ENCODE measurements at regions not wholly inside any gene's neighbourhood (a gene's known extent, or its start where the extent isn't known, plus 50 kb on each side); places are given as distances from the start of the nearest gene placed in this dataset.
"Not testable (repeated sequence)": the region's sequence is repeated elsewhere in the genome, so short reads cannot be mapped to it uniquely, and the experiment has no call there.

GRCh38 chr1:69110851-69111250, 456.9 kb upstream of the LRRC7 start:
- no peaks in the 10 kb centered on the region for H3K36me3 Mint-ChIP-seq (ENCODE audit: low read depth)
- H3K27me3 Mint-ChIP-seq (ENCODE audit: low read depth), result no peaks in the 10 kb centered on the region
- no peak overlapping the region for H3K4me3 Mint-ChIP-seq
- peaks cover 8% of the 10 kb centered on the region for H3K9me3 Mint-ChIP-seq
- no peak overlapping the region for H3K27ac Mint-ChIP-seq
- H3K4me1 Mint-ChIP-seq, result no peaks in the 10 kb centered on the region
- TF ChIP-seq CTCF (IDR thresholded peaks at IDR 0.05; ENCODE audit: unreplicated experiment in 3 of 3), result no peak

DNA sequence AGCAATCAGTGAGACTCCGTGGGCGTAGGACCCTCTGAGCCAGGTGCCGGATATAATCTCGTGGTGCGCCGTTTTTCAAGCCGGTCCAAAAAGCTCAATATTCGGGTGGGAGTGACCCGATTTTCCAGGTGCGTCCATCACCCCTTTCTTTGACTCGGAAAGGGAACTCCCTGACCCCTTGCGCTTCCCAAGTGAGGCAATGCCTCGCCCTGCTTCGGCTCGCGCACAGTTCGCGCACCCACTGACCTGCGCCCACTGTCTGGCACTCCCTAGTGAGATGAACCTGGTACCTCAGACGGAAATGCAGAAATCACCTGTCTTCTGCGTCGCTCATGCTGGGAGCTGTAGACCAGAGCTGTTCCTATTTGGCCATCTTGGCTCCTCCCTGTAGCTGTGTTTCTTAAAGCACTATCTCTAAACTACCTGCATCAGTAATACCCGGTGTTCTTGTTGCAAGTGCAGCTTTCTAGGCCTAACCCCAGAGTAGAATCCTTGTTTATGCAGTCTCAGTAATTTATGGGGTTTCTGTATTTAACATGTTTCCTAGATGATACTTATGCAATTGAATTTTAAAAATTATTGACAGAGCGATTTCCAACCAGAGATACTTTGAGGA, 447.5 kb upstream of the LRRC7 start:
- not testable (repeated sequence) for H3K4me1 Mint-ChIP-seq; H3K9me3 Mint-ChIP-seq; H3K27ac Mint-ChIP-seq; H3K36me3 Mint-ChIP-seq (ENCODE audit: low read depth); H3K27me3 Mint-ChIP-seq (ENCODE audit: low read depth)
- peak overlapping the region in 2 of 3 experiments; percentile 21 to 24 for H3K4me3 Mint-ChIP-seq

- no peaks in the 10 kb centered on the region for H3K4me1 Mint-ChIP-seq
- H3K27ac Mint-ChIP-seq, result no peak overlapping the region
- TF ChIP-seq CTCF (IDR thresholded peaks at IDR 0.05; ENCODE audit: unreplicated experiment in 3 of 3), result no peak
- H3K4me3 Mint-ChIP-seq, result no peak overlapping the region
- no peaks in the 10 kb centered on the region for H3K27me3 Mint-ChIP-seq (ENCODE audit: low read depth)
- H3K9me3 Mint-ChIP-seq, result peaks cover 6% of the 10 kb centered on the region
- peaks cover 4% of the 10 kb centered on the region for H3K36me3 Mint-ChIP-seq (ENCODE audit: low read depth)
These were observed 446.9 kb upstream of the LRRC7 start for GRCh38 chr1:69120817-69121216.

DNA sequence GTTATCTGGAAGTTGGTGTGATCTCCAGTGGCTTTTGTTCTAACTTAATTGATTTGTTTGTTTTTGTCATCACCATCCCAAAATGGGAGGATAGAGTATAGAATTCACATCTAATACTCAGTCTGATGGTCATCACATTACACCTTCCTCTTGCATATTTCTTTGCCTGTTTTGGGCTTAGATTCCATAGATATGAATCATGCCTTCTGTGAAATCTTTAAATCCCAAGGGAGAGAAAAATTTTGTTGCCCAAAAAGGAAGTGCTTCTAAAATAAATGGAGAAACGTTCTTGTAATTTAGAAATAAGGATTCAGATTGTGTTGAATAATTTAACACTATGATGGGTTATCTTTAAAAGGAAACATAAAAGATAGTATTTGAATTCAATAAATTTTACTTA, 446.0 kb upstream of the LRRC7 start:
- Mint-ChIP-seq H3K9me3 (peaks cover 6% of the 10 kb centered on the region), H3K27me3 (ENCODE audit: low read depth) (no peaks in the 10 kb centered on the region), H3K4me3 (no peak overlapping the region), H3K27ac (no peak overlapping the region), H3K4me1 (peaks cover 3% of the 10 kb centered on the region), H3K36me3 (ENCODE audit: low read depth) (peaks cover 4% of the 10 kb centered on the region)
- TF ChIP-seq CTCF (IDR thresholded peaks at IDR 0.05; ENCODE audit: unreplicated experiment in 3 of 3), result no peak

DNA sequence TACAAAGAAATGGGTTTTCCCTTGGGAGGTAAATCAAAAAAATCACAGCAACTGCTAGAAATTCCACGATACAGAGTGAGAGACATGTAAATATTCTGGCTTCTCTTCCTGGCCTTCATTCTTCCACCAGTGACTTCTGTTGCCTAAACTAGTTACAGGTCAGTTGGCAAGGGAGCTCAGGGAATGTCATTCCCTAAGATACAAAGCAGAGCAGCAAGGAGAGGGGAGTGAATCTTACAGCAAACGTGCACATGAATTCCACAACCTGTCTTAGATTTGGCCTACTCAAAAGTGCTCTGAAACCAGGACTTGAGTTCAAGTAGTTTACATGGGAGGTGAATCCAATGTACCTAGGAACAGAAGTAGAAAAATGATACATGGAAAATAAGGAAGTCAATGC, 445.3 kb upstream of the LRRC7 start:
- H3K4me3 Mint-ChIP-seq, result no peak overlapping the region
- H3K4me1 Mint-ChIP-seq, result peaks cover 9% of the 10 kb centered on the region
- H3K27ac Mint-ChIP-seq, result no peak overlapping the region
- H3K9me3 Mint-ChIP-seq, result peaks cover 6% of the 10 kb centered on the region
- peaks cover 4% of the 10 kb centered on the region for H3K36me3 Mint-ChIP-seq (ENCODE audit: low read depth)
- TF ChIP-seq CTCF (IDR thresholded peaks at IDR 0.05; ENCODE audit: unreplicated experiment in 3 of 3), result no peak
- no peaks in the 10 kb centered on the region for H3K27me3 Mint-ChIP-seq (ENCODE audit: low read depth)

DNA sequence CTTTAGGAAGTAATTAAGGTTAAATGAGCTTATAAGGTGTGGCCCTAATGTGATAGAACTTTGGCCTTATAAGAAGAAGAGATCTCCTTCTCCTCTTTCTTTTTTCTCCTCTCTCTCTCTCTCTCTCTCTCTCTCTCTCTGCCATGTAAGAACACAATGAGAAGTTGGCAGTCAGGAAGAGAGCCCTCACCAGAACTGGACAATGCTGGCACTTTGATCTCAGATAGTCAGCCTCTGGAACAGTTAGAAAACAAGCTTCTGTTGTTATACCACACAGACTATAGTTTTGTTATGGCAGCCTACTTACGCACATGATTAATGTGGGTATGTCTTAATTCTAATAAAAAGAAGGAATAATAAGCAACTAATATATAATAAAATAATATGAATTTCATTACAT, 444.2 kb upstream of the LRRC7 start:
- H3K4me1 Mint-ChIP-seq, result peaks cover 19% of the 10 kb centered on the region
- peaks cover 4% of the 10 kb centered on the region for H3K36me3 Mint-ChIP-seq (ENCODE audit: low read depth)
- H3K27ac Mint-ChIP-seq, result no peak overlapping the region
- no peak for TF ChIP-seq CTCF (IDR thresholded peaks at IDR 0.05; ENCODE audit: unreplicated experiment in 3 of 3)
- H3K9me3 Mint-ChIP-seq, result peaks cover 6% of the 10 kb centered on the region
- no peaks in the 10 kb centered on the region for H3K27me3 Mint-ChIP-seq (ENCODE audit: low read depth)
- no peak overlapping the region for H3K4me3 Mint-ChIP-seq

Data from nephron (organoid).